ENCODE measurements at regions not wholly inside any gene's neighbourhood (a gene's known extent, or its start where the extent isn't known, plus 50 kb on each side); places are given as distances from the start of the nearest gene placed in this dataset.

GRCh38 chr3:181379278-181379677, 332.4 kb upstream of the SOX2 start:
- no peak for TF ChIP-seq POLR2A (IDR thresholded peaks at IDR 0.05)
- TF ChIP-seq, protein P1, sequence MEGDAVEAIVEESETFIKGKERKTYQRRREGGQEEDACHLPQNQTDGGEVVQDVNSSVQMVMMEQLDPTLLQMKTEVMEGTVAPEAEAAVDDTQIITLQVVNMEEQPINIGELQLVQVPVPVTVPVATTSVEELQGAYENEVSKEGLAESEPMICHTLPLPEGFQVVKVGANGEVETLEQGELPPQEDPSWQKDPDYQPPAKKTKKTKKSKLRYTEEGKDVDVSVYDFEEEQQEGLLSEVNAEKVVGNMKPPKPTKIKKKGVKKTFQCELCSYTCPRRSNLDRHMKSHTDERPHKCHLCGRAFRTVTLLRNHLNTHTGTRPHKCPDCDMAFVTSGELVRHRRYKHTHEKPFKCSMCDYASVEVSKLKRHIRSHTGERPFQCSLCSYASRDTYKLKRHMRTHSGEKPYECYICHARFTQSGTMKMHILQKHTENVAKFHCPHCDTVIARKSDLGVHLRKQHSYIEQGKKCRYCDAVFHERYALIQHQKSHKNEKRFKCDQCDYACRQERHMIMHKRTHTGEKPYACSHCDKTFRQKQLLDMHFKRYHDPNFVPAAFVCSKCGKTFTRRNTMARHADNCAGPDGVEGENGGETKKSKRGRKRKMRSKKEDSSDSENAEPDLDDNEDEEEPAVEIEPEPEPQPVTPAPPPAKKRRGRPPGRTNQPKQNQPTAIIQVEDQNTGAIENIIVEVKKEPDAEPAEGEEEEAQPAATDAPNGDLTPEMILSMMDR (IDR thresholded peaks at IDR 0.05) = no peak
- no peak for TF ChIP-seq POLR2AphosphoS5 (IDR thresholded peaks at IDR 0.05)
